ENCODE measurements at regions not wholly inside any gene's neighbourhood (a gene's known extent, or its start where the extent isn't known, plus 50 kb on each side); places are given as distances from the start of the nearest gene placed in this dataset.

DNA sequence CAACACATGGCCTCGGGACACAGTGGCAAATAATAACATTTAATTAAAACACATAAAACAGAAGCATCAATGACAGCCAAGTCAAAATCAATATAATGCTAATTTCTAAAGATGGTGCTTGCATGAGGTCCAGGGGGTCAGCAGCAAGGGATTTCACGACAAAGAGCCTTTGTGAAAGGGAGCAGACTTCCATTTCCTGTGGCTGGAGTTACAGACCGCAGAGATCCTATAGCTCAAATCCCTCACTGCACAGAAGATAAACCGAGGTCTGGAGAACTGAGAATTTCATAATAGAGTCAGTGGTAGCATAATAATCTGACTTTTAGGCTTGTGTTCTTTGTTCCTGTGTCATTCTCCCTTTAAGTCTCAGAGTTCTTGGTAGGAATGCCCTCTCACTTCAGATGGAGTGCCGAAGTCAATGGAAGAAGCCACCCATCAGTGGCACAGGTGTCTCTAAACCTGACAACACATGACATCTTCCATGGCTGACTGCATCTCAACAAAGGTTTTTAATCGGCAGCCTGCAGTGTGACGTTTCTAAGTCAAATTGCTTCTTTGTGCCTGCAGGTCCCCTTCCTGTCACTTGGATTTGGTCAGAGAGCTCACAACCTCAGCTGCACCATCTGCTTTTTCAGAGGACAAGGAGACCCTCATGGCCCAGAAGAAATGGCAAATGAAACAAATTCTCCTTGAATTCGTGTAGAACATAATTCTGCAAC, 67.4 kb downstream of the CARTPT start:
- H3K36me3 ChIP-seq (ENCODE audit: low read length) = no peaks in the 10 kb centered on the region
- no peaks in the 10 kb centered on the region for H3K9me2 ChIP-seq (replicated peaks; ENCODE audit: insufficient read depth, low read length)
- no peaks in the 10 kb centered on the region for H3K9me3 ChIP-seq (ENCODE audit: insufficient read depth, low read length)
- TF ChIP-seq CTCF (IDR thresholded peaks at IDR 0.05; ENCODE audit: insufficient read depth, low read length, poor library complexity, severe bottlenecking) (no peak), EZH2phosphoT487 (conservative IDR thresholded peaks at IDR 0.05; ENCODE audit: low read length) (no peak)
- H4K20me1 ChIP-seq (ENCODE audit: low read depth, low read length) = no peaks in the 10 kb centered on the region
- no peak overlapping the region for H2AFZ ChIP-seq (ENCODE audit: low read depth, low read length, severe bottlenecking)
- no peak overlapping the region for H3K4me3 ChIP-seq (ENCODE audit: insufficient read depth, low read length, poor library complexity, severe bottlenecking)
- H3K27ac ChIP-seq (ENCODE audit: low read depth, low read length) = no peak overlapping the region
- H3K4me2 ChIP-seq (ENCODE audit: low read depth, low read length, poor library complexity, severe bottlenecking) = no peak overlapping the region
- H3K27me3 ChIP-seq (ENCODE audit: low read length) = no peaks in the 10 kb centered on the region
- no peak overlapping the region for H3K9ac ChIP-seq (ENCODE audit: low read length)
- no peaks in the 10 kb centered on the region for H3F3A ChIP-seq (ENCODE audit: insufficient read depth)
- no peaks in the 10 kb centered on the region for H3K79me2 ChIP-seq (ENCODE audit: insufficient read depth, low read length)

DNA sequence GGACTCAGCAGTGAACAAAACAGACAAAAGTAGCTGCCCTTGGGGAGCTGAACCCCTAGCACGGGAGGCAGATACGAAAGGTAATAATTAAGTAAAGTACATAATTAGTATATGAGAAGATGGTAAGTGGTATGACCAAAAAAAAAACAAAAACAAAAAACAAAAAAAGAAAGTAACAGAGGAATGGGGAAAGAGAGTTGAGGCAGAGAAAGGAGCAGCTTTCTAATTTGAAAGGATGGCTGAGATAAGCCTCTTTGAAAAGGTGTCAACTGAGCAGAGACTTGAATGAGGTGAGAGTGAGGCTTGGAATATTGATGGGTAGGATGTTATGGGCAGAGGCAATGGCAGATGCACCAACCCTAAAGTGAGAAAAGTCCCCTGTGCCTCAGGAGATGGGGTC, 69.7 kb downstream of the CARTPT start:
- no peaks in the 10 kb centered on the region for H3K9me3 ChIP-seq (ENCODE audit: insufficient read depth, low read length)
- no peak overlapping the region for H3K4me2 ChIP-seq (ENCODE audit: low read depth, low read length, poor library complexity, severe bottlenecking)
- H2AFZ ChIP-seq (ENCODE audit: low read depth, low read length, severe bottlenecking) = no peak overlapping the region
- no peaks in the 10 kb centered on the region for H3K36me3 ChIP-seq (ENCODE audit: low read length)
- TF ChIP-seq CTCF (IDR thresholded peaks at IDR 0.05; ENCODE audit: insufficient read depth, low read length, poor library complexity, severe bottlenecking) (no peak), EZH2phosphoT487 (conservative IDR thresholded peaks at IDR 0.05; ENCODE audit: low read length) (no peak)
- H3K9me2 ChIP-seq (replicated peaks; ENCODE audit: insufficient read depth, low read length) = no peaks in the 10 kb centered on the region
- H3K4me3 ChIP-seq (ENCODE audit: insufficient read depth, low read length, poor library complexity, severe bottlenecking) = no peak overlapping the region
- H3K79me2 ChIP-seq (ENCODE audit: insufficient read depth, low read length) = no peaks in the 10 kb centered on the region
- H3K27ac ChIP-seq (ENCODE audit: low read depth, low read length) = no peak overlapping the region
- no peaks in the 10 kb centered on the region for H3K27me3 ChIP-seq (ENCODE audit: low read length)
- H3F3A ChIP-seq (ENCODE audit: insufficient read depth) = no peaks in the 10 kb centered on the region
- no peak overlapping the region for H3K9ac ChIP-seq (ENCODE audit: low read length)
- H4K20me1 ChIP-seq (ENCODE audit: low read depth, low read length) = no peaks in the 10 kb centered on the region

- no peaks in the 10 kb centered on the region for H3K27me3 ChIP-seq (ENCODE audit: low read length)
- no peaks in the 10 kb centered on the region for H3K79me2 ChIP-seq (ENCODE audit: insufficient read depth, low read length)
- no peak overlapping the region for H3K9ac ChIP-seq (ENCODE audit: low read length)
- no peak overlapping the region for H3K27ac ChIP-seq (ENCODE audit: low read depth, low read length)
- no peaks in the 10 kb centered on the region for H3K9me2 ChIP-seq (replicated peaks; ENCODE audit: insufficient read depth, low read length)
- H2AFZ ChIP-seq (ENCODE audit: low read depth, low read length, severe bottlenecking) = no peak overlapping the region
- TF ChIP-seq EZH2phosphoT487 (conservative IDR thresholded peaks at IDR 0.05; ENCODE audit: low read length) (no peak), CTCF (IDR thresholded peaks at IDR 0.05; ENCODE audit: insufficient read depth, low read length, poor library complexity, severe bottlenecking) (no peak)
- H3K4me2 ChIP-seq (ENCODE audit: low read depth, low read length, poor library complexity, severe bottlenecking) = no peak overlapping the region
- H3F3A ChIP-seq (ENCODE audit: insufficient read depth) = no peaks in the 10 kb centered on the region
- no peaks in the 10 kb centered on the region for H3K36me3 ChIP-seq (ENCODE audit: low read length)
- H3K9me3 ChIP-seq (ENCODE audit: insufficient read depth, low read length) = no peaks in the 10 kb centered on the region
- no peaks in the 10 kb centered on the region for H4K20me1 ChIP-seq (ENCODE audit: low read depth, low read length)
- no peak overlapping the region for H3K4me3 ChIP-seq (ENCODE audit: insufficient read depth, low read length, poor library complexity, severe bottlenecking)
Measured at GRCh38 chr5:71789746-71790145, 70.7 kb downstream of the CARTPT start.

All from SU-DHL-6 (cell line).